ENCODE measurements at regions not wholly inside any gene's neighbourhood (a gene's known extent, or its start where the extent isn't known, plus 50 kb on each side); places are given as distances from the start of the nearest gene placed in this dataset.

DNA sequence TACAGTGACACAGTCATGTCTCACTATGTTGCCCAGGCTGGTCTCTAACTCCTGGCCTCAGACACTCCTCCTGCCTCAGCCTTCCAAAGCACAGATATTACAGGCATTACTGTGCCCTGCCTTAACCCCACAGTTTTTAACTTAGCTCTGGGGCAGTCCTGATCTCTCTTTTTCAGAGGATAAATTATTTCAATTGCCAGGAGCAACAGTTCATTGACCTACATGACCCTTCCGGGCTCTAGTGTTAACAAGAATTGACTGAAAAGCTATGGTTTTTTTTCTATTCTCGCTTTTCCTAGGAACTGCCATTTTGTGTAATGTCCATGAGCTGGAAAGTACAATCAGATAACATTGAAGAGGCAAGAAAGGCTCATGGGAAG is 92.8 kb downstream of the HNRNPLL start:
- DNase-seq = no peak

GRCh38 chr2:38509314-38509946 is 93.3 kb downstream of the HNRNPLL start:
- DNase-seq = no peak

DNA sequence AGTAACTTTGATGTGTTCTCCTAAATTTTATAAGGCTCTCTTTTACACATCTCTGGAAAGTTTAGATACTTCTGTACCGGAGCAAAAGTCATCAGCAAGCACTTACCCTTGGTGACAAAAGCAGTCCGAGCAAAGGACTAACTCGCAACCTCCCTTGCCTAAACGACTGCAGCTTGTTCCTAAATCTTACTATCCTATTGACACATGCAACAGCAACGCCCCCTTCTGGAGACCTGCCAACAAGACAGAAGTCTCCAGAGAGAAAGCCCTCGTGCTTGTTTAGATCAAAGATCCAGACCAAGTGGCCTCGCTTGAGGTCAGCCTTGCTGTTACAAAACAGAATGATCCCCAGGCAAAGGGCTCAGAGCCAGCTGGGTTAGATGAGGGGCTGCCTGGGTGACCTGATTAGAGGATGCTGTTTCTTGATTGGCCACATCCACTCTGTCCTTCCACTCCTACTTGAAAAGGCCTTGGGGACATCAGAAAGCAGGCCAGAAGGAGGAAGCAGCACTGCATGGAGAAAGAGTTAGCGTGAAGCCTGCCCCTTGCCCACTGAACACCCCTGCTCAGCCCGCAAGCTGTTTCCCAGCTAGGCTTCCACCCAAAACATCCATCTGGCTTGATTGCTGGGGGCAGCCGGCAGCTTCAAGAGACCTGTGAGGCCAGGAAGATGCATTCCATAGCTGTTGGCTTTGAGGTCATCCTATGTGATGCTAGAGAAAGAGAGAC is 94.3 kb downstream of the HNRNPLL start:
- DNase-seq = peak; percentile 60 to 71

GRCh38 chr2:38507712-38508111 is 95.0 kb downstream of the HNRNPLL start:
- DNase-seq = no peak

DNA sequence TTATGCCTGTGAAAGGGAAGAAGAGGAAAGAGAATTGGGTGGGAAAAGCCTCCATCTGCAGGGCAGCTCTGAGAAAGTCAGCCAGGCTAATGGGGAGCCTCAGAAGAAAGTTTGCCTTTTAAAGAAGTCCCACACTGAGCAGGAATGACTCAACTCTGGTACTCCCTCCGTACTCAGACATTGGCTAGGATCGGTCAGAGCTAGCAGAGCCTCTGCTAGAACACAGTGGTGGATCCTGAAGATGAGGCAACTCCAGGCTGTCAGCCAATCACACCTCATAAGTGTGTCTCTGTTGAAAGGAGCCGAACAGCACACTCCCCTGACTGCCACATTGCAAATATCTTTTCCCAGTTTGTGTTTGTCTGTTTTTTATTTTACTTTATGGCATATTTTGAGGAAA is 96.9 kb downstream of the HNRNPLL start:
- no peak for DNase-seq

DNA sequence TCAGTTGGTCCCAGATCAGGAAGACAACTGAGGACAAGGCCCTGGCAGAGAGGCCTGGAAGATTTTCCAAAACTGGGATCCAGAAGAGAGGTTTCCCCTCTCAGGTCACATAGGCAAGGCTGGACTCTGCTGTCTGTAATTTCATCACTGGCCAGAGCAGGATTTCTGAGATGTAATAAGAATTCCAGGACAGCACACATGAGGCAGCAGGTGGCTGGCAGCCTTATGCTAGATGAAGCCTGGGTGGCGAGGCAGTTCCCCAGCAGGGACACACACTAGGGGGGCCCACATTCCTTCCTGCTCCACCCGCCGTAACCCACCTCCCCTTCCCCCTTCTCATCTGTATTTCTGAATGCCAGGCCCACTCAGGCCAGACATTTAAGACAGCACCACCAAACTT is 98.6 kb downstream of the HNRNPLL start:
- DNase-seq = no peak

GRCh38 chr2:38502107-38502506 is 100.6 kb downstream of the HNRNPLL start:
- no peak for DNase-seq

DNA sequence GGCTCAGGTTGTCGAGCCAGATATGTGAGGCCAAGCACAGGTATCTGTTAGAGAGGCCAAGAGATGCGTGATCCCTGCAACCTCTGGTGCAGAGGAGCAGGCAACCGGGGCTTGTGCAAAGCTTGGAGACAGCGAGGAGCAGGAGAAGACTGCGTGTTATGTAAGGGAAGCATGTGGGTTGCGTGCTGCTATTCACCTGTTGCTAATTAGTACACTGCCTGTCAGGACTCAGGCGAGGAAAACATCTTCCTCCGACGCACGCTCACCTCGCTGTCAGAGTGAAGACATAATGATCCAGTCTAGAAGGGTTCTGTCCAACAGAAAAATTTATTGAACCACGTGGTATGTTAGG is 102.5 kb downstream of the HNRNPLL start:
- no peak for DNase-seq

DNA sequence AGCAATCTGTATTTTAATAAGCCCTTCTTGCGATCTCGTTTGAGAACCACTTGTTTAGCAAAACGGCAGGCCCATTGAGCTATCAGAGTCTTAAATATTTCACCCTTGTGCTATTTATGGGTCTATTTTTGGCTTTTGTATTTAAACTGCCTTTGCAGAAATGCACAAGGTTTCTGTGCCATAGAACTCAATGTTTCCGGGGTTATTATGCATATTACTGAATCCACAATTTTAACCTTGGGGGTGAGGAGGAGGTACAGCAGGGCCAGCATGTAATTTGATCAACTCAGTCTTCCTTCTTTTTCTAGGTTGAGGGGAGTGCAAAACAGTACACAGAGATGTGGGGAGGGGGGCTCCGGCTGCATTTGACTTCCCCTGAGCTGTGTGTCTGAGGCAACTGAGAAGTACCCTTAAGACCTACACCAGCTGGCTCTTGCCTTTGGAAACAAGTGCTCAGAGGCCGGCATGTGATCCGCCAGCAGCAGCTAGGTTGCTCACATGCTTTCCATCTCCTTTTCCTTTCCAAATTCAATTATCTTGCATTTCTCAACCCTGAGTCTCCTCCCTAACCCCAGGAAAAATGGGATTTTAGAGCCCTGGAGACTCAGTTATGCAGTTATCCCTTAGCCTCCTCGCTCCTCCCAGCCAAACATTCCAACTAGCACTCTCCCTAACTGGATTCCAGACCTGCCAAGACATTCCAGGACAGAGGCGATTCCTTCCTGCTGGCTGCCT is 103.0 kb downstream of the HNRNPLL start:
- DNase-seq = no peak

GRCh38 chr2:38498045-38498481 is 104.7 kb downstream of the HNRNPLL start:
- no peak for DNase-seq

GRCh38 chr2:38497670-38498037 is 105.1 kb downstream of the HNRNPLL start:
- DNase-seq = no peak

GRCh38 chr2:38496927-38497669 is 105.6 kb downstream of the HNRNPLL start:
- no peak for DNase-seq

GRCh38 chr2:38495880-38496279 is 106.8 kb downstream of the HNRNPLL start:
- no peak for DNase-seq

DNA sequence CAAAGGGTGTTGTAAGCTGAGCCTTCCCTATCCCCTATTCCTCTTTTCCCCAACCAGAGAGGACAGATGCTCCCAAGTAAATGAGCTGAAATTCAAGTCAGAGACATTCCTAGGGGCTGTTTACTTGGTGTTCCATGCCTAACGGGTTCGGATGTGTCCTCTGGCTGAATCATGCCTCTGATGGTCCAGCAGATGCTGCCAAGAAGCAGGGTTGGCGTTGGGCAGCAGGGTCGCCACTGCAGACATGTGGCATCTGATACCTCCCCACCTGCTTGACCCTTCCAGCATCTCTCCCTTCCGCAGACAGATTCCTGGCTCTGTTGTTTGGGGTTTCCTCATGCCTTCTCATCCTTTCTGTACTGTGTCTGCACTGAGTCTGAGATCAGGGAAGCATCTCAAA is 108.3 kb downstream of the HNRNPLL start:
- DNase-seq = no peak

- DNase-seq = no peak
Observed at GRCh38 chr2:38492042-38492615, 110.6 kb downstream of the HNRNPLL start.

- no peak for DNase-seq
Observed at GRCh38 chr2:38491436-38491835, 111.3 kb downstream of the HNRNPLL start.

- no peak for DNase-seq
Observed at GRCh38 chr2:38489846-38490245, 112.8 kb upstream of the ATL2 start.

DNA sequence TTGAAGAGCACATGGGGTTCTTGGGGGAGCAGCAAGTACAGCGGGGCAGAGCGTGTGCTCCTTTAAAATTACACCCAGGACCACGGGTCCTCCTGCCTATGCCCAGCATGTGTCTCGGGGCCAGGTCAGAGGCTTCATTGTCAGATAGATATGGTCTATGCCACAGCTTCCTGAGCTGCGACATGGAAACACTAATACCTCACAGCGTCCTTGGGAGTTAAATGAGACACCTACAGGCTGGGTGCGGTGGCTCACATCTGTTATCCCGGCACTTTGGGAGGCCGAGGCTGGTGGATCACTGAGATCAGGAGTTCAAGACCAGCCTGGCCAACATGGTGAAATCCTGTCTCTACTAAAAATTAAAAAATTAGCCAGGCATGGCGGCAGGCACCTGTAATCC is 110.8 kb upstream of the ATL2 start:
- no peak for DNase-seq

GRCh38 chr2:38486213-38487026 is 109.3 kb upstream of the ATL2 start:
- DNase-seq = no peak

- DNase-seq = no peak
Observed at GRCh38 chr2:38485734-38486133, 108.7 kb upstream of the ATL2 start.

DNA sequence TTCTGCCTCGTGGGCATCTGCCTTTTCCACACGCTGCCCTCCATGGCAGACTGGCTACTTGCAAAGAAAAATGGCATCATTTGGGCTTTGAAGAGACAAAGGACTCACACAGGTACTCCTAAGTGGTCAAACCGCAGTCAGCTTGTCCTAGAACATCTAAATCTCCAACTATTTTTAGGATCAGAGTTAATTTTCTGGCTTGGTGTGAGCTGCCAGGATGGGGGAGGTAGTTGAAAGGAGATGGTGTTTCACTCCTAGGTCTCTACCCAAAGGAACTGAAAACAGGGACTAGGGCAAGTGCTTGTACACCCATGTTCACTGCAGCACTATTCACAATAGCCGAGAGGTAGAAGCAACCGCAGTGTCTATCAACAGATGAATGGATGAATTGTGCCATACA is 107.9 kb upstream of the ATL2 start:
- DNase-seq = no peak

DNA sequence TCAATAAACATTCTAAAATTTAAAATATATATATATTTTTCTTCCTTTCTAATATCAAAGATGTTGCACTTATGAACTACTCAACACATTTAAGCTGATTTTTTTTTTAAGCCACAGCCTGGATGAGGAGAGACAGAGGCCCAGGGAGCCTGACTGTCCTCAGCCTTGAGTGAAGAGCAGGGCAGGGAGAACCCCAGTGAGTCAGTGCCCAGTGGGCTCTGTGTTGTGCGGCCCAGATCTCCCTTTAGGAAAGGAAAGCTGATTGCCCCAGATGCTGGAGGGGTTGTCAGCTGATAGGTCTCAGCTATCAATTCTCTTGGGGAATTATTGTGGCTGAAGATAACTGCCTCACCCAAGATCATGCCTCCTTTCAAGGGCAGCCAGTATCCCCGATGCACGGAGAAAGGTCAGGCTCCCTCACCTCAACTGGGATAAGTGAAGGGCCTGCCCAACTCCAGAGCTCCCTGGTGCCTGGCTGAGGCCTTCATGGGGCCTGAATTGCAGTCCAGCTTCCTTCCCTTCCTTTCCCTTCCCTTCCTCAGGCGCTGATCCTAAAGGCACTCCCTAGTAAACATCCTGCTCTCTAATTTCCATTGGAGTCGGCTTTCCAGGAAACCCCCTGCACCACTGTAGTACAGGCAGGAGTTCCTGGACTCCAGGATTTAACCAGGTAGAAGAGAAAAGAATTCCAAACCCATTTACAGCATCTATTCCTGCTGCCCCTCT is 106.9 kb upstream of the ATL2 start:
- DNase-seq = no peak

Measured in SW 1271 (cell line).